GM21717 (cell line): ENCODE measurements at regions not wholly inside any gene's neighbourhood (a gene's known extent, or its start where the extent isn't known, plus 50 kb on each side); places are given as distances from the start of the nearest gene placed in this dataset.
"Not testable (repeated sequence)": the region's sequence is repeated elsewhere in the genome, so short reads cannot be mapped to it uniquely, and the experiment has no call there.

Experiments
- ATAC-seq: cut with Tn5 transposase; IDR thresholded peaks from one replicate; pipeline ENCODE4 v1.9.1; 2021; ENCODE audit warnings: mild to moderate bottlenecking, moderate library complexity; ENCODE audit not compliant: unreplicated experiment

- no peak for ATAC-seq
Observed at GRCh38 chr4:3864742-3865721, 98.8 kb downstream of the ADRA2C start.

- no peak for ATAC-seq
Observed at GRCh38 chr4:3865986-3866812, 100.0 kb downstream of the ADRA2C start.

- no peak for ATAC-seq
Observed at GRCh38 chr4:3866813-3867129, 100.6 kb downstream of the ADRA2C start.

DNA sequence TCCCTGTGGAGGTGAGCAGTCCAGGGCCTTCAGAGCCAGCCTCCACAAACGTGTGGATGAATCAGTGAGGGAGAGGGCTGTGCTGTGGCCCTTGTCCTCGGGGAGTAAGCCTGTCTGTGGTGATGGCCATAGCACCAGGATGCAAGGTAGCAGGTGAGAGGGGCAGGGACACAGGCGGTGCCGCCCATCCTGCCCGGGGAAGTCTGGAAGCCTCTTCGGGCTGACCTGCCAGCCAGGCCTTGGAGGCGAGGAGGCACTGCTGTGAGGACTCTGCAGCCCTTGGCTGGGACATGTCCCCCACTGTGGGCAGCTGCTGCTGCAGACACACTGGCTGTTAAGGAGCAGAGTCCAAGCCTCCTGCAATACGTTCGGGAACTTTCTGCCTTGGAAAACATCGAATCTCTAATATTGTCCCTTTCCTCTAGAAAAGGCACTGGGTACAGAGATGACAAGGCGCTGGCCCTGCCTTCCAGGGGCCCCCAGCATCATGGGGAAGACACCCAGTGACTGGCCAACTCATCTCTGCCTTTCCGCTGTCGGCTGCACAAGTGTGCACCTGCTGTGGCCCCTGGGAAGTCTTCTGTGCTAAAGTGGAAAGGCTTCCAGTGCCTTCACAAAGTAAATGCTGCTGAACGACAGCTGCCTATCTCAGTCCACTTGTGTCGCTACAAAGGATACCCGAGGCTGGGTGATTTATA, 101.4 kb downstream of the ADRA2C start:
- ATAC-seq = no peak

DNA sequence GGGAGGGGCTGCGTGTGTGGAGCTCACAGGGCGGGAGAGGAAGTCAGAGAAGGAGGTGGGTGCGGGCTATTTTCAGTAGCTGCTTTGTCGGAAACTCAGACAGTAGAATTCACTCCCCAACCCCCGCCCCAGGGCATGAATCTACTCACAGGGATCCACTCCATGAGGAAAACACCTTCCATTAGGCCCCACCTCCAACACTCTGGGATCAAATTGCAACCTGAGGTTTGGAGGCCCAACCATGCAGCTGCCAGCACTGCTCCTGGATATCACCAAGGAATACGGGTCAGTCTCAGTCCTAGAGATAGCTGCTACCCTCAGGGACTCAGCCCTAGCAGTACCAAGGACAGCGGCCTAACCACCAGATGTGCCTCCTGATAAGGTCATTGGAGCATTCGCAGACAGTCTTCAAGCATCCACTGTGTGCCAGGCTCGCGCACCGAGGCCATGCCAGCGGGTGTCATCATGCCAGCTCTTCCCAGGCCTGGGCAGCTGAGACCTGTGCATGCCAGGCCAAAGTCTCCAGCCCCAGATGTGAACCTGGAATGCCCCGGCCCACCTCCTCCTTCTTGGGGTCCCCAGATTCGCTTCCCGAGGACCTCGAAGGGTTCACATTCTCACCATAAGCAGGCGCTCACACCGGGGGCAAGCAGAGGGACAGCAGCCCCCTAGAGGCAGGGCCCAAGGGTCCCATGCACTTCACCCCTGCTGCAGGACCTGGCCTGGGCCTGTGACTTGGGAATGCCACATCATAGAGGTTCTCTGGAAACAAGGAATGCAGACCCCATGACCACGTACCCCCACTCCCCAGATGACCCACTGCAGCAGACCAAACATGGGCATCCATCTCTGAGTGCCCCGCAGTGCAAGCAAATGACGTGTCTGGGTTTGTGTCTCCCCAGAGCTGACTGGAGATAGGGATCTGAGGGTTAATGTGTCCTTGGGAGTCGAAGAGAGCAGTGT, 102.3 kb downstream of the ADRA2C start:
- no peak for ATAC-seq

DNA sequence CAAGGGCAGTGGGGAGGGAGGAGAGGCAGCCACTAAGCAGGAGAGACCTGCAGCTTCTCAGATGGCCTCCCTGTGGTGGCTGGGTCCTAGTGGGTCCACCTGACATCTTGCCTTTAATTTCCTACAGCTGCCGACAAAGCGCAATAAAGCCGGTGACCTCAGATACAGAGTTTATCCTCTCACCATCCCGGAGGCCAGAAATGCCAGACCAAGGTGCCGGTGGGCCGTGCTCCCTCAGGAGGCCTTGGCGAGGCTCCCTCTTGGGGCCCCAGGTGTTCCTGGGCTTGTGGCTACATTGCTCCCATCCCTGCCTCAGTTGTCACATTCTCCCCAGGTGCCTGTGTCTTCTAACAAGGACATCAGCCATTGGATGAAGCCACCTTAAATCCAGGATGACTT, 103.0 kb downstream of the ADRA2C start:
- ATAC-seq = no peak

DNA sequence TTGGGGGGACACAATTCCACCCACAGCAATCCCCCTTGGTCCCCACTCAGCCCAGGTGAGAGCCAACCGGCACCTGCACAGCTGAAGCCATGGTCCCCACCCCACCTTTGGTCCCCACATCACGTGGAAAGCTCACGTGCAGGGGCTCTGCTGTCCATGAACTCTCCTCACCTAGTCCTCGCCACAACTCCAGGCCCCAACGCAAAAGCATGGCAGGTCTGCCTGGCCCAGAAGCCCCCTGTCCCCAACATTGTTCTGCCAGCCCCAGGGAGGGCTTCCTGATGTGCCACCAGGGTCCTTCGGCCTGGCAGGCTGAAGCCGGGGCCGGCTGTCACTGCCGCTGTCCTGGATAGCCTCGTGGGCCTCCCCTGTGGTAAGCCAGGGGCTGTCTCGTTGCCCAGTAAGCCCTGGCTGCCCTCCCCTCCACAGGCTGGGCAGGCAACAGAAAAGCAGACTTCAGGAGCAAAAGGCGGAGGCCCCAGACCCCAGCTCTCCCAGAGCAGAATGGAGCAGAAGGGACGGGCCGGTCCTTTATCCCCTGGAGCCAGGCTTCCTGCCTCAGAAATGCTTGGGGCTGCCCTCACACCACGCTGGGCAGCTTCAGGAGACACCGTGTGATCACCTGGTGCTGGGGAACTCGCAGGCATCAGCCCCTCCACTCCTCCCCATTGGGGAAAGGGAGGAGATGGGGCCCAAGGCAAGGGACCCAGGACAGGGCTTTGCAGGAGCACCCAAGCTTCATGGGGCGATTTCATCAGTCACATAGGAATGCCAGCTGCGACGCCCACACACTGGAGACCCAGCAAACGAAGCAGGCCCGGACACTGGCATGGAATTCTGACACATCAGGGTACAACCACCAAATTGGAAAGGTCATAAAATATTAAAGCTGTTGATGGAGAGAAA, 103.7 kb downstream of the ADRA2C start:
- ATAC-seq = no peak

DNA sequence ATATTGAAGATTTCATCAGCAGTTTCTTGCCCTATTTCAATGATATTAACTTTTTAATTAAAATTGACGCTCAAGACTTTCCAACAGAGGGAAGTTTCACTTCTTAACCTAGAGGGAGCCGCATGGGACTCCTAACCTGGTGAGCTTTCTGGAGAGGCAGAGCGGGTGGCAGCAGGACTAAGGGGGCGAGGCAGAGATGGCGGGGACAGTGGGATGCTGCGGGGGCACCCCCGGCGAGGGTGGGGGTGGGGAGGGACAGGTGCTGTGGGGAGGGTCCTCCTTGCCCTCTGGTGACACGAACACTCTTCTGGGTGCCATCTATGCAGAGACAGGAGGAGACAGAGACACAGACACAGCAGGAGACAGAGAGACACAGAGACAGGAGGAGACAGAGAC, 104.4 kb downstream of the ADRA2C start:
- ATAC-seq = no peak

GRCh38 chr4:3871181-3871852, 105.1 kb downstream of the ADRA2C start:
- ATAC-seq = no peak

- no peak for ATAC-seq
Observed at GRCh38 chr4:3871881-3872833, 106.0 kb downstream of the ADRA2C start.

DNA sequence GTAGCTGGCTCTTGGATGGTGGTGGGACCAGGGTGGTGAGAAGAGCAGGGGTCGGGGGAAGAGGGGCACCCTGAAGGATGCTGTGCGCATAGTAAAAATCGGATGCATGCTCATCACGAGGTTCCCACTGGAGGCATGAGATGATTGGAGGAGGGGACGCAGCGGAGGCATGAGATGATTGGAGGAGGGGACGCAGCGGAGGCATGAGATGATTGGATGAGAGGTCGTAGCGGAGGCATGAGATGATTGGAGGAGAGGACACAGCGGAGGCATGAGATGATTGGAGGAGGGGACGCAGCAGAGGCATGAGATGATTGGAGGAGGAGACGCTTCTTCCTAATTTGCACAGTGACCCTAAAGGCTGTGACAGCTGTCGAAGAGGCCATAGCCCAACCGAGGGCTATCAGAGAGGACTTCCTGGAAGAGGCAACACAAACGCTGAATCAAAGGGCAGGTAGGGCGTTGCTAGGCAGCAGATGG, 106.7 kb downstream of the ADRA2C start:
- no peak for ATAC-seq

GRCh38 chr4:3873408-3874027, 107.3 kb downstream of the ADRA2C start:
- ATAC-seq = no peak

DNA sequence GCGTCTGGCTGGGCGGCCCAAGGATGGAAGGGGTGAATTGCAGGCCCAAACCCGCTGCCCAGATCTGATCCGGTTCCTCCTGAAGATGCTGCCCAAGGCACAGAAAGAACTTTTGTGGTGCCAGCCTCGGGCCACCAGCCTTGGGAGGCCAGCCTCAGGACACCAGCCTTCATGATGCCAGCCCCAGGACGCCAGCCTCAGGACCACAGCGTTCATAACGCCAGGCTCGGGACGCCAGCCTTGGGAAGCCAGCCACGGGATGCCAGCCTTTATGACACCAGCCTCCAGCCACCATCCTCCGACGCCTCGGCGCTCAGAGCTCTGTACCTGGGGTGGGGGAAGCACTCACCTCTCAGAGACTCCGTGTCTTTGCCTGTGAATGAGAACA, 107.8 kb downstream of the ADRA2C start:
- no peak for ATAC-seq

DNA sequence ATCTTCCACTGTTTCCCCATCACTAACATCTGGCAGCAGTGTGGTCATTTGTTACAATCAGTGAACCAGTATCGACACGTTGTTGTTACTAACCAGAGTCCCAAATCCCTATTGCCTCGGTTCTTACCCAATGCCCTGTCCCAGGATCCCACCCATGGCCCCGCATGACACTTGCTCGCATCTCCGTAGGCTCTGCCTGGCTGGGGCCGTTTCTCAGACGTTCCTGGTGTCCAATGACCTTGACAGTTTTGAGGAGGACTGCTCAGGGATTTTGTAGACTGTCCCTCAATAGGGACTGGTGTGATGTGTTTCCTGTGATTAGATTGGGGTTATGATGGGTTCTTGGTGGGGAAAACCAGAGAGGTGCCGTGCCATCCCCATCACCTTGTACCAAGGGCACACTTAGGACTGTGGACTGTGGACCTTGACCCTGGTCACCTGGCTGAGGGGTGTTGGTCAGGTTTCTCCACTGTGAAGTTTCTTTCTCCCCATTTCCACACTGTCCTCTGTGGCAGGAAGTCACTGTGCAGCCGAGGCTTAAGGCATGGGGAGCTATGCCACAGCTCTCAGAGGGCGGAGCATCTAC, 108.4 kb downstream of the ADRA2C start:
- ATAC-seq = no peak

DNA sequence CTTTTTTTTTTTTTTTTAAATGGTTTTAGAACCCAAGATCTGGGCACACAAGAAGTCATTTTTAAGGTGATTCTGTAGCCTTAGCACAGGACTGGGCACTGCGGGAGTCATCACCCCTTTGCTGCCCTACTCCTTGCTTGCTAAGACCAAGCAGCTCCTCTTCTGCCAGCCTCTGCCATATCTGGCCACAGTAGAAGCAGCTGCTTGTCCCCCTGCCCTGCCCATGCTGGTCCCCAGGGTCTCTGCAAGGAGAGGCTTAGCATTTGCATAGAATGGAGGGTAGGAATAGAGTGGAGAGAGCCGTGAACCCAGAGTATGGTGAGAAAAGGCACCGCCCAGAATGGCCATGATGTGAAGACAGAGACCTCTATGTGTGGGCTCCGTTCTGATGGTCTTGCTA, 109.3 kb downstream of the ADRA2C start:
- no peak for ATAC-seq

DNA sequence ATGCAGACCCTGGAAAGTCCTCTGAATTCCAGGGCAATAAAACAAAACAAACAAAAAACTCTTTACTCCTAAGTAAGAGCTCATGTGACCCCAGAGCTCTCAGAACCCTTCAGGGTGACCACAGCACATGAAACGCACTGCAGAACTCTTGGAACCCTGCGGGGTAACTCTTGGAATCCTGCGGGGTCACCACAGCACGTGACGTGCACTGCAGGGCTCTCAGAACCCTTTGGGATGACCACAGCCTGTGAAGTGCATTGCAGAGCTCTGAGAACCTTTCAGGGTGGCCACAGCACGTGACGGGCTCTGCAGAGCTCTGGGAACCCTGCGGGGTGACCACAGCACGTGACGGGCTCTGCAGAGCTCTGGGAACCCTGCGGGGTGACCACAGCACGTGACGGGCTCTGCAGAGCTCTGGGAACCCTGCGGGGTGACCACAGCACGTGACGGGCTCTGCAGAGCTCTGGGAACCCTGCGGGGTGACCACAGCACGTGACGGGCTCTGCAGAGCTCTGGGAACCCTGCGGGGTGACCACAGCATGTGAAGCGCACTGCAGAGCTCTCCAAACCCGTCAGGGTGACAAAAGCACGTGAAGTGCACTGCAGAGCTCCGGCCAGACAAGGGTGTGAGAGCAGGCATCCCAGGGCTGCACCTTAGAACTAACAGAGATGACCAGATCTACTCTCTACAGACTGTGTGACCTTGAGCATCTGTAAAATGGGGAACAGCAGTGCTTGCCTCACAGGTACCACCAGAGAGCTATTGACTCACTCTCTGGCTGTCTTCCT, 110.1 kb downstream of the ADRA2C start:
- not testable (repeated sequence) for ATAC-seq
